H1 (cell line): ENCODE measurements at regions not wholly inside any gene's neighbourhood (a gene's known extent, or its start where the extent isn't known, plus 50 kb on each side); places are given as distances from the start of the nearest gene placed in this dataset.

ENCODE experiments used
- ASH2L ChIP-seq: fragments of 200-600, 300-600 bp; sonication (generic); IDR thresholded peaks from one replicate; pipeline ENCODE4 v1.7.1; 2017; ENCODE audit warnings: low read length
- GABPA ChIP-seq: IDR thresholded peaks from 2 replicates; pipeline ENCODE4 v1.6.1; 2011; ENCODE audit warnings: mild to moderate bottlenecking, low read length, moderate library complexity, borderline replicate concordance; ENCODE audit not compliant: insufficient read depth
- KDM5A ChIP-seq: fragments of 200-600 bp; IDR thresholded peaks from 2 replicates; pipeline ENCODE4 v1.7.1; 2012; ENCODE audit warnings: mild to moderate bottlenecking, low read length, inconsistent platforms, mixed read lengths
- SAP30 ChIP-seq: fragments of 300-600 bp; sonication (generic); IDR thresholded peaks from 2 replicates; pipeline ENCODE4 v1.7.1; 2012; ENCODE audit warnings: low read length, moderate library complexity, mild to moderate bottlenecking, inconsistent platforms; ENCODE audit not compliant: insufficient read depth, insufficient replicate concordance
- SP1 ChIP-seq: IDR thresholded peaks from 2 replicates; pipeline ENCODE4 v1.6.1; 2011; ENCODE audit warnings: low read depth, low read length
- TEAD4 ChIP-seq: IDR thresholded peaks from 2 replicates; pipeline ENCODE4 v1.6.1; 2012; ENCODE audit warnings: low read depth, low read length, inconsistent platforms, mixed read lengths

- TF ChIP-seq TEAD4, result no peak
- TF ChIP-seq SAP30, result no peak
- no peak for TF ChIP-seq KDM5A
- no peak for TF ChIP-seq SP1
- no peak for TF ChIP-seq GABPA
- TF ChIP-seq ASH2L, result no peak
Measured at GRCh38 chr16:9384141-9384540, 292.7 kb downstream of the HAPSTR1 start (continued).
